WTC11 (cell line): ENCODE measurements at regions not wholly inside any gene's neighbourhood (a gene's known extent, or its start where the extent isn't known, plus 50 kb on each side); places are given as distances from the start of the nearest gene placed in this dataset.

ENCODE experiments used
- ATAC-seq: fragments of 200-7000 bp; cut with Tn5 transposase; 2 replicates; pipeline ENCODE4 v1.10.0; 2021; ENCODE audit warnings: mild to moderate bottlenecking, moderate library complexity
- CTCF ChIA-PET: fragments of 300-600 bp; sonication (Branson Sonifier 250); formaldehyde crosslinking; loops from one replicate; lab custom pipeline; 2021; ENCODE audit warnings: antibody characterized with exemption; lab: Charles Lee
- POLR2A ChIA-PET: fragments of 350-600 bp; sonication (Branson Sonifier 250); formaldehyde crosslinking; loops from one replicate; lab custom pipeline; 2021; ENCODE audit warnings: antibody characterized with exemption; lab: Charles Lee
- DNase-seq: peaks from one replicate; pipeline ENCODE4 v3.0.0; 2021; ENCODE audit warnings: low spot score
- H3K27ac Mint-ChIP-seq: 2 replicates; pipeline ENCODE4 v1.8.0; 2021; ENCODE audit warnings: mixed read lengths
- H3K27me3 Mint-ChIP-seq: 2 replicates; pipeline ENCODE4 v1.8.0; 2021; ENCODE audit warnings: low read depth, mild to moderate bottlenecking, moderate library complexity, mixed read lengths
- H3K36me3 Mint-ChIP-seq: 2 replicates; pipeline ENCODE4 v1.8.0; 2021; ENCODE audit warnings: mixed read lengths
- H3K4me1 Mint-ChIP-seq: 2 replicates; pipeline ENCODE4 v1.8.0; 2022; ENCODE audit warnings: mixed read lengths
- H3K4me3 Mint-ChIP-seq: 2 replicates; pipeline ENCODE4 v1.8.0; 2021; ENCODE audit warnings: mild to moderate bottlenecking, moderate library complexity, mixed read lengths
- H3K9me3 Mint-ChIP-seq: 2 replicates; pipeline ENCODE4 v1.8.0; 2021; ENCODE audit warnings: mixed read lengths
- ARID4B ChIP-seq: sonication (generic); formaldehyde crosslinking; IDR thresholded peaks from 2 replicates; pipeline ENCODE4 v1.8.0; 2023; ENCODE audit warnings: missing genetic modification reagents, mild to moderate bottlenecking, borderline replicate concordance
- ATF2 ChIP-seq: sonication (generic); formaldehyde crosslinking; IDR thresholded peaks from 2 replicates; pipeline ENCODE4 v1.8.1; 2022; ENCODE audit warnings: low read depth, missing genetic modification reagents, borderline replicate concordance
- CREM ChIP-seq: sonication (generic); formaldehyde crosslinking; IDR thresholded peaks from 2 replicates; pipeline ENCODE4 v1.8.1; 2022; ENCODE audit warnings: mild to moderate bottlenecking, missing genetic modification reagents, moderate library complexity
- GTF2I ChIP-seq: fragments of 250-450 bp; sonication (Bioruptor Pico); conservative IDR thresholded peaks from 2 replicates; pipeline ENCODE4 v1.4.0; 2021; ENCODE audit warnings: mild to moderate bottlenecking
- KAT7 ChIP-seq: sonication (generic); formaldehyde crosslinking; IDR thresholded peaks from 2 replicates; pipeline ENCODE4 v1.8.1; 2023; ENCODE audit warnings: missing genetic modification reagents, mild to moderate bottlenecking, borderline replicate concordance
- MXD4 ChIP-seq: fragments of 250-450 bp; sonication (Bioruptor Pico); IDR thresholded peaks from 2 replicates; pipeline ENCODE4 v1.8.0; 2021; ENCODE audit warnings: mild to moderate bottlenecking, moderate library complexity, borderline replicate concordance
- NFYB ChIP-seq: sonication (generic); formaldehyde crosslinking; conservative IDR thresholded peaks from 2 replicates; pipeline ENCODE4 v1.8.0; 2022; ENCODE audit warnings: low read depth, missing genetic modification reagents
- NR2C2 ChIP-seq: sonication (generic); formaldehyde crosslinking; IDR thresholded peaks from 2 replicates; pipeline ENCODE4 v1.8.0; 2022; ENCODE audit warnings: mild to moderate bottlenecking, missing genetic modification reagents
- SP1 ChIP-seq: sonication (generic); formaldehyde crosslinking; conservative IDR thresholded peaks from 2 replicates; pipeline ENCODE4 v1.8.1; 2022; ENCODE audit warnings: missing genetic modification reagents
- TEAD4 ChIP-seq: sonication (generic); formaldehyde crosslinking; IDR thresholded peaks from 2 replicates; pipeline ENCODE4 v1.8.0; 2022; ENCODE audit warnings: mild to moderate bottlenecking, missing genetic modification reagents
- ZNF219 ChIP-seq: sonication (generic); formaldehyde crosslinking; IDR thresholded peaks from 2 replicates; pipeline ENCODE4 v1.8.0; 2023; ENCODE audit warnings: missing genetic modification reagents, mild to moderate bottlenecking, borderline replicate concordance
- ZNF263 ChIP-seq: sonication (generic); formaldehyde crosslinking; IDR thresholded peaks from 2 replicates; pipeline ENCODE4 v1.8.1; 2022; ENCODE audit warnings: low read depth, mild to moderate bottlenecking, moderate library complexity, missing genetic modification reagents
- ZNF532 ChIP-seq: fragments of 250-450 bp; sonication (Bioruptor Pico); IDR thresholded peaks from 2 replicates; pipeline ENCODE4 v1.9.0; 2021; ENCODE audit warnings: mild to moderate bottlenecking, borderline replicate concordance
- ZNF671 ChIP-seq: fragments of 250-450 bp; sonication (Bioruptor Pico); IDR thresholded peaks from 2 replicates; pipeline ENCODE4 v1.8.0; 2021; ENCODE audit warnings: mild to moderate bottlenecking
- TF ChIP-seq, protein P1 (sequence below): sonication (generic); formaldehyde crosslinking; conservative IDR thresholded peaks from 2 replicates; pipeline ENCODE4 v1.8.1; 2023; ENCODE audit warnings: mild to moderate bottlenecking, low read depth, missing genetic modification reagents, moderate library complexity
- TF ChIP-seq, protein P2 (sequence below): fragments of 250-450 bp; sonication (Bioruptor Pico); conservative IDR thresholded peaks from 2 replicates; pipeline ENCODE4 v1.9.0; 2021; ENCODE audit warnings: mild to moderate bottlenecking
- TF ChIP-seq, protein P3 (sequence below): sonication (generic); formaldehyde crosslinking; IDR thresholded peaks from 2 replicates; pipeline ENCODE4 v1.8.0; 2022; ENCODE audit warnings: mild to moderate bottlenecking, missing genetic modification reagents
- TF ChIP-seq, protein P4 (sequence below): sonication (generic); formaldehyde crosslinking; IDR thresholded peaks from 2 replicates; pipeline ENCODE4 v1.8.0; 2022; ENCODE audit warnings: mild to moderate bottlenecking, missing genetic modification reagents

DNA sequence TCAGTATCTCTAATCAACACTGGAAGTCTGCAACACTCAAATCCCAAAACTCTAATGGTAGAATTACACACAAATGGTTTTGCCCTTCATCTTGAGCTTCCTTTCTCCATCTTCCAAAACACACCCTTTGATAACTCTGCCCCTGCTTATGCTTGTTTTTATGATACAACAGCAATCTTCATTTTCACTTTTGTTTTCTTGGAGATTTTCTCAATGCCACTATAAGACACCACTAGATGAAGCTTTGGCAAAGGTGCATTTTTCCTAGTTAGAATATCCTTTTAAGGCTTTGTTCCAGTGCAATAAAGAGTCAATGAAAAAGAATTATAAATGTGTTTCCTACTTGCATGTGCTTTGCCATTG, 472.4 kb upstream of the NWD2 start:
- H3K36me3 Mint-ChIP-seq = no peaks in the 10 kb centered on the region
- peaks cover 3% of the 10 kb centered on the region for H3K27me3 Mint-ChIP-seq
- H3K27ac Mint-ChIP-seq = no peak overlapping the region
- H3K4me1 Mint-ChIP-seq = peaks cover 8% of the 10 kb centered on the region; the same call in 1 of the 2 replicates
- DNase-seq (no peak), ATAC-seq (no peak)
- H3K4me3 Mint-ChIP-seq = no peak overlapping the region
- CTCF ChIA-PET = no interaction called here
- no peaks in the 10 kb centered on the region for H3K9me3 Mint-ChIP-seq
- TF ChIP-seq, protein P1, sequence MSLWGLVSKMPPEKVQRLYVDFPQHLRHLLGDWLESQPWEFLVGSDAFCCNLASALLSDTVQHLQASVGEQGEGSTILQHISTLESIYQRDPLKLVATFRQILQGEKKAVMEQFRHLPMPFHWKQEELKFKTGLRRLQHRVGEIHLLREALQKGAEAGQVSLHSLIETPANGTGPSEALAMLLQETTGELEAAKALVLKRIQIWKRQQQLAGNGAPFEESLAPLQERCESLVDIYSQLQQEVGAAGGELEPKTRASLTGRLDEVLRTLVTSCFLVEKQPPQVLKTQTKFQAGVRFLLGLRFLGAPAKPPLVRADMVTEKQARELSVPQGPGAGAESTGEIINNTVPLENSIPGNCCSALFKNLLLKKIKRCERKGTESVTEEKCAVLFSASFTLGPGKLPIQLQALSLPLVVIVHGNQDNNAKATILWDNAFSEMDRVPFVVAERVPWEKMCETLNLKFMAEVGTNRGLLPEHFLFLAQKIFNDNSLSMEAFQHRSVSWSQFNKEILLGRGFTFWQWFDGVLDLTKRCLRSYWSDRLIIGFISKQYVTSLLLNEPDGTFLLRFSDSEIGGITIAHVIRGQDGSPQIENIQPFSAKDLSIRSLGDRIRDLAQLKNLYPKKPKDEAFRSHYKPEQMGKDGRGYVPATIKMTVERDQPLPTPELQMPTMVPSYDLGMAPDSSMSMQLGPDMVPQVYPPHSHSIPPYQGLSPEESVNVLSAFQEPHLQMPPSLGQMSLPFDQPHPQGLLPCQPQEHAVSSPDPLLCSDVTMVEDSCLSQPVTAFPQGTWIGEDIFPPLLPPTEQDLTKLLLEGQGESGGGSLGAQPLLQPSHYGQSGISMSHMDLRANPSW (CRISPR knock-in tag) = no peak
- TF ChIP-seq, protein P2, sequence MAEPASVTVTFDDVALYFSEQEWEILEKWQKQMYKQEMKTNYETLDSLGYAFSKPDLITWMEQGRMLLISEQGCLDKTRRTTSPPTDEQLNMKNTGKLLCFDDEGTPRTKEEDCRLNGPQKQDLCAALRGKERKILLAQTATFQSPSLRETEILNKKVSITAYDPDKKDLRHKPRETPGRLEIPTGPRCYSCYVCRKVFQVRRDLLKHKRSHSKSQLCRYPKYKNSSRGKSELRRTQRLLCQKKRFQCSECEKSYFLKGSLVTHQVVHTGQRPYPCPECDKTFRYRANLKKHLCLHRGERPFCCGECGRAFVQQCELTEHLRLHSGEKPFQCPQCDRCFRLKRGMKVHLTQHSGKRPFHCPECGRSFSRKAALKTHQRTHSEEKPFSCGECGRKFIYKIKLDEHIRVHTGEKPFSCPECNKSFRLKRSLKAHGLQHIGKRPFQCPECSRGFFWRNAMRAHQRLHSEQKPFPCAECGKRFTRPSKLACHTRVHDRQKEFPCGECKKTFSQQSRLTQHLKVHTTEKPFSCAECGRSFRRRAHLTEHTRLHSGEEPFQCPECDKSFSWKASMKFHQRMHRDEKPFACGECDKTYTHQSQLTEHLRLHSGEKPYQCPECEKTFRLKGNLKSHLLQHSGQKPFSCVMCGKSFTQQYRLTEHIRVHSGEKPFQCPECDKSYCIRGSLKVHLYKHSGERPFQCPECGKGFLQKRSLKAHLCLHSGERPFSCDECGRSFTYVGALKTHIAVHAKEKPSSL (CRISPR knock-in tag) = no peak
- TF ChIP-seq, protein P3, sequence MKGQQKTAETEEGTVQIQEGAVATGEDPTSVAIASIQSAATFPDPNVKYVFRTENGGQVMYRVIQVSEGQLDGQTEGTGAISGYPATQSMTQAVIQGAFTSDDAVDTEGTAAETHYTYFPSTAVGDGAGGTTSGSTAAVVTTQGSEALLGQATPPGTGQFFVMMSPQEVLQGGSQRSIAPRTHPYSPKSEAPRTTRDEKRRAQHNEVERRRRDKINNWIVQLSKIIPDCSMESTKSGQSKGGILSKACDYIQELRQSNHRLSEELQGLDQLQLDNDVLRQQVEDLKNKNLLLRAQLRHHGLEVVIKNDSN (CRISPR knock-in tag) = no peak
- no peak for TF ChIP-seq KAT7
- no peak for TF ChIP-seq ZNF219 (CRISPR knock-in tag)
- TF ChIP-seq ZNF671 (CRISPR knock-in tag) = no peak
- no peak for TF ChIP-seq NR2C2 (CRISPR knock-in tag)
- TF ChIP-seq ATF2 (CRISPR knock-in tag) = no peak
- no peak for TF ChIP-seq TEAD4 (CRISPR knock-in tag)
- TF ChIP-seq NFYB (CRISPR knock-in tag) = no peak
- TF ChIP-seq, protein P4, sequence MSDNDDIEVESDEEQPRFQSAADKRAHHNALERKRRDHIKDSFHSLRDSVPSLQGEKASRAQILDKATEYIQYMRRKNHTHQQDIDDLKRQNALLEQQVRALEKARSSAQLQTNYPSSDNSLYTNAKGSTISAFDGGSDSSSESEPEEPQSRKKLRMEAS (CRISPR knock-in tag) = no peak
- POLR2A ChIA-PET = no interaction called here

GRCh38 chr4:36773467-36773866, 471.1 kb upstream of the NWD2 start:
- ChIA-PET CTCF (no interaction called here), POLR2A (interaction anchor here (0.7 kb wide), 1 partner anchor 415 kb away, joined by 3 read pairs; no protein-coding TSS in a partner anchor)
- H3K27ac Mint-ChIP-seq = no peak overlapping the region
- TF ChIP-seq GTF2I (CRISPR knock-in tag) (no peak), ARID4B (CRISPR knock-in tag) (no peak), ZNF532 (CRISPR knock-in tag) (no peak), CREM (CRISPR knock-in tag) (no peak), SP1 (CRISPR knock-in tag) (no peak), ZNF263 (no peak), MXD4 (CRISPR knock-in tag) (no peak)

More at GRCh38 chr4:36773467-36773866, 471.1 kb upstream of the NWD2 start:
- no peak for DNase-seq
- H3K27me3 Mint-ChIP-seq = peaks cover 3% of the 10 kb centered on the region
- peaks cover 8% of the 10 kb centered on the region; the same call in 1 of the 2 replicates for H3K4me1 Mint-ChIP-seq
- no peaks in the 10 kb centered on the region for H3K9me3 Mint-ChIP-seq
- H3K4me3 Mint-ChIP-seq = no peak overlapping the region
- no peaks in the 10 kb centered on the region for H3K36me3 Mint-ChIP-seq
- ATAC-seq = no peak
